K562 (cell line): ENCODE measurements at regions not wholly inside any gene's neighbourhood (a gene's known extent, or its start where the extent isn't known, plus 50 kb on each side); places are given as distances from the start of the nearest gene placed in this dataset.

ENCODE experiments used
- ATAC-seq: fragments of 200-7000 bp; cut with Tn5 transposase; 3 replicates; pipeline ENCODE4 v1.9.1; 2020; ENCODE audit warnings: moderate library complexity
- BruUV-seq: library from RNA; stranded (reverse); fragments of 400-500 nt; replicated peaks from 2 replicates; lab custom pipeline; 2021; lab: Mats Ljungman, UMichigan
- CTCF ChIA-PET: fragments of 300-600 bp; formaldehyde crosslinking; extraction: SDS; loops from one replicate; lab custom pipeline; 2021; ENCODE audit warnings: low intra/inter-chr PET ratio; lab: Yijun Ruan, JAX
- POLR2A ChIA-PET: fragments of 300-600, 350-650 bp; sonication (Branson Sonifier 250); formaldehyde crosslinking; extraction: SDS; loops from one replicate; lab custom pipeline; 2021; ENCODE audit warnings: antibody characterized with exemption, inconsistent platforms; lab: Yijun Ruan, JAX
- DNase-seq, 4 experiments: peaks; one replicate each; pipeline versions ENCODE4 v3.0.0 to v3.0.0-alpha.2; 2011 to 2018; ENCODE audit warnings: low spot score in 3 of 4, mixed read lengths in 3 of 4; ENCODE audit errors: extremely low read depth in 1 of 4
- FAIRE-seq: peaks from 2 replicates; lab custom pipeline; 2011; peaks lifted over from hg19 to GRCh38; lab: Jason Lieb, UNC
- H2AFZ ChIP-seq: 2 replicates; pipeline ENCODE4 v1.6.0; 2011; ENCODE audit warnings: low read depth, low read length, control low read depth, inconsistent platforms
- H3K27ac ChIP-seq: fragments of 200-600 bp; 3 replicates; pipeline ENCODE4 v1.8.0; 2011; ENCODE audit warnings: low read depth, mild to moderate bottlenecking, control low read depth, inconsistent platforms, low read length, moderate library complexity, mixed read lengths; ENCODE audit errors: extremely low read depth
- H3K27me3 ChIP-seq, 2 experiments: fragments of 300-600 bp in 1 of 2; 2 replicates in 1 of 2; 3 replicates in 1 of 2; pipeline versions ENCODE4 v1.6.0 to v1.8.0; 2011; ENCODE audit warnings: inconsistent platforms in 2 of 2, low read length in 2 of 2, mild to moderate bottlenecking in 1 of 2, mixed read lengths in 1 of 2, moderate library complexity in 1 of 2; ENCODE audit not compliant: control insufficient read depth in 2 of 2, insufficient read depth in 2 of 2
- H3K36me3 ChIP-seq: fragments of 300-600 bp; 3 replicates; pipeline ENCODE4 v1.8.0; 2011; ENCODE audit warnings: mild to moderate bottlenecking, low read length, inconsistent platforms; ENCODE audit not compliant: control insufficient read depth, insufficient read depth
- H3K4me1 ChIP-seq, 2 experiments: fragments of 200-600 bp in 1 of 2; replicated peaks in 1 of 2; 2 replicates in 1 of 2; 3 replicates in 1 of 2; pipeline versions ENCODE4 v1.5.1 to v1.8.0; 2011; ENCODE audit warnings: inconsistent platforms in 2 of 2, low read length in 2 of 2, mild to moderate bottlenecking in 1 of 2, mixed read lengths in 1 of 2, moderate library complexity in 1 of 2; ENCODE audit not compliant: control insufficient read depth in 2 of 2, insufficient read depth in 2 of 2
- H3K4me2 ChIP-seq: 2 replicates; pipeline ENCODE4 v1.6.1; 2011; ENCODE audit warnings: low read length, control low read depth, inconsistent platforms, mixed read lengths; ENCODE audit not compliant: insufficient read depth
- H3K4me3 ChIP-seq: fragments of 200-600 bp; sonication (generic), shearing (Covaris generic); 2 replicates; pipeline ENCODE4 v1.5.1; 2016; ENCODE audit warnings: control low read depth, inconsistent platforms
- H3K79me2 ChIP-seq: fragments of 200-600 bp; 3 replicates; pipeline ENCODE4 v1.8.0; 2011; ENCODE audit warnings: low read length, inconsistent platforms; ENCODE audit not compliant: control insufficient read depth, insufficient read depth
- H3K9ac ChIP-seq, 2 experiments: 2 replicates each; pipeline versions ENCODE4 v1.6.0 to v1.6.1; 2011; ENCODE audit warnings: low read depth in 2 of 2, low read length in 2 of 2, control low read depth in 1 of 2, inconsistent platforms in 1 of 2, mild to moderate bottlenecking in 1 of 2, mixed read lengths in 1 of 2; ENCODE audit not compliant: insufficient read depth in 1 of 2
- H3K9me1 ChIP-seq: one replicate; pipeline ENCODE4 v1.6.0; 2011; ENCODE audit warnings: inconsistent platforms, mild to moderate bottlenecking, low read length, moderate library complexity; ENCODE audit not compliant: control insufficient read depth, insufficient read depth
- H3K9me3 ChIP-seq: replicated peaks from 2 replicates; pipeline ENCODE4 v1.5.1; 2011; ENCODE audit warnings: low read depth, low read length, inconsistent platforms; ENCODE audit not compliant: control insufficient read depth, insufficient read depth
- H4K20me1 ChIP-seq: replicated peaks from 2 replicates; pipeline ENCODE4 v1.6.1; 2011; ENCODE audit warnings: low read length, inconsistent platforms, mixed read lengths; ENCODE audit not compliant: control insufficient read depth, insufficient read depth
- ARNT ChIP-seq, 2 experiments: fragments of 450-650 bp; IDR thresholded peaks; 2 replicates each; pipeline ENCODE4 v1.6.1; 2016; ENCODE audit warnings: mild to moderate bottlenecking in 1 of 2
- DDX20 ChIP-seq: fragments of 450-650 bp; IDR thresholded peaks from 2 replicates; pipeline ENCODE4 v1.6.1; 2016; ENCODE audit warnings: missing genetic modification characterization, low read depth, mild to moderate bottlenecking, missing compliant biosample characterization, moderate library complexity
- DPF2 ChIP-seq: fragments of 450-650 bp; IDR thresholded peaks from 2 replicates; pipeline ENCODE4 v1.6.1; 2016
- HMGXB4 ChIP-seq: sonication (generic); formaldehyde crosslinking; IDR thresholded peaks from 2 replicates; pipeline ENCODE4 v1.8.1; 2023; ENCODE audit warnings: mild to moderate bottlenecking, missing genetic modification reagents
- POLR2A ChIP-seq: fragments of 450-650 bp; conservative IDR thresholded peaks from 2 replicates; pipeline ENCODE4 v1.6.1; 2016
- PTRF ChIP-seq: fragments of 450-650 bp; IDR thresholded peaks from 2 replicates; pipeline ENCODE4 v1.6.1; 2016; ENCODE audit warnings: mild to moderate bottlenecking, missing genetic modification characterization, missing compliant biosample characterization
- RBM39 ChIP-seq: fragments of 200-400 bp; formaldehyde crosslinking; optimal IDR thresholded peaks from 2 replicates; pipeline ENCODE3; 2018; ENCODE audit warnings: low read depth, low read length
- SRF ChIP-seq, 2 experiments: fragments of 250-450, 450-650 bp in 1 of 2; sonication (Bioruptor Pico) in 1 of 2; sonication (generic) in 1 of 2; formaldehyde crosslinking; IDR thresholded peaks; 2 replicates each; pipeline versions ENCODE4 v1.5.0 to v1.5.1; 2020 to 2022; ENCODE audit warnings: mild to moderate bottlenecking in 1 of 2, missing genetic modification reagents in 1 of 2
- SRSF1 ChIP-seq: fragments of 200-400 bp; formaldehyde crosslinking; IDR thresholded peaks from 2 replicates; pipeline ENCODE4 v1.6.1; 2017; ENCODE audit warnings: mild to moderate bottlenecking, low read depth, low read length, moderate library complexity
- SRSF9 ChIP-seq: fragments of 200-400 bp; formaldehyde crosslinking; IDR thresholded peaks from 2 replicates; pipeline ENCODE4 v1.6.1; 2017; ENCODE audit warnings: low read depth, low read length, borderline replicate concordance
- TAF9B ChIP-seq: fragments of 450-650 bp; IDR thresholded peaks from 2 replicates; pipeline ENCODE4 v1.6.1; 2018; ENCODE audit warnings: mild to moderate bottlenecking; ENCODE audit not compliant: partially characterized antibody
- TEAD4 ChIP-seq, 2 experiments: sonication (generic) in 1 of 2; formaldehyde crosslinking in 1 of 2; IDR thresholded peaks; 2 replicates each; pipeline versions ENCODE4 v1.6.1 to v1.8.0; 2012 to 2022; ENCODE audit warnings: borderline replicate concordance in 1 of 2, inconsistent platforms in 1 of 2, low read length in 1 of 2, mild to moderate bottlenecking in 1 of 2, missing genetic modification reagents in 1 of 2
- ZNF124 ChIP-seq: sonication (generic); formaldehyde crosslinking; IDR thresholded peaks from 2 replicates; pipeline ENCODE4 v1.8.1; 2022; ENCODE audit warnings: missing genetic modification reagents
- in situ Hi-C: fragments of 300-500 bp; cut with MboI; formaldehyde crosslinking; loops from 4 replicates; pipeline ENCODE4 v1.15.0; 2018; ENCODE audit warnings: inconsistent platforms, mixed read lengths
- intact Hi-C: fragments of 100-400 bp; cut with micrococcal nuclease; formaldehyde crosslinking; loops from 2 replicates; pipeline ENCODE4 v1.14.2; 2022

DNA sequence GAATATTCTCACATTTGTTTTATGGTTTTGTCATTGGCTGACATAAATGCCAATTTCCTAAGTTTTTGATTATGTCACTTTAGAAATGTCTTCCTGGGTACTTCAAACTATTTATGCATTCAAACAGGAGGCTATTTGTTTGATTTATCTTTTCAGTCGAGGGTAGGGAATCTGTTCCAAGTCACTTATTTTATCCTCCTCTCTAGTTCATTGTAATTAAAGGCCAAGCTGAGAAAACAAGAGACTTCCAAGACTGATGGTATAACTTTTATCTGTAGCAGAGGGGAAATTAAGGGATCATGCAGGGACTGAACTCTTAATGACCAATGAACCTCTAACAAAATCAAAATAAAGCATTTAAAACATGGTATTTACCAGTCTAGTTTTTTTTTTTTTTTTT is 968.4 kb downstream of the SORCS3 start (continued):
- TF ChIP-seq HMGXB4 (CRISPR knock-in tag) (no peak), SRSF1 (no peak), DPF2 (no peak)

DNA sequence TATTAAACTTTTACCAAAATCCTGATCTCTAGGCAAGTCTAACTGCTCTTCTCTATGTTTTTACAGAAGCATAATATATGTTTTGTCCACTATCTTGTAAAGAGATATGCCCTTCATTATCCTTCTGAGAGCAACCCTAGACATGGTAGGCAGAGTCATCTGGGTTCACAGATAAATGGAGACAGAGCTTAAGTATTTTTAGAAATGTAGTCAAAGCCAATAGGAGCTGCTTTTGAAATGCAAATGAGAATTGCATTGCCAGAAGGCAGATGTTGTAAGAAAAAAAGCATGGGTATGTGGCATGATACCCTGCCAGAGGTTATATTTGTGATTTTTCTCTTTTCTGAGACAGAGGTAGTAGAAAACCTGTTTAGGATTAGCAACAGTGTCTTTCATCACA is 964.8 kb downstream of the SORCS3 start:
- H3K4me1 ChIP-seq, result no peaks in the 10 kb centered on the region
- H3K4me3 ChIP-seq, result no peak overlapping the region
- in situ Hi-C loops (no loop called here), intact Hi-C loops (no loop called here)
- H3K9me3 ChIP-seq, result no peaks in the 10 kb centered on the region
- H3K9me1 ChIP-seq, result no peaks in the 10 kb centered on the region
- H3K4me2 ChIP-seq, result no peak overlapping the region
- ChIA-PET CTCF (no interaction called here), POLR2A (no interaction called here)
- H3K27me3 ChIP-seq, result no peaks in the 10 kb centered on the region
- DNase-seq (no peak), FAIRE-seq (no peak), ATAC-seq (no peak)
- no peaks in the 10 kb centered on the region for H3K79me2 ChIP-seq
- no peak overlapping the region for H3K9ac ChIP-seq
- H3K27ac ChIP-seq, result no peak overlapping the region
- BruUV-seq, result no TSS peak
- no peaks in the 10 kb centered on the region for H4K20me1 ChIP-seq
- no peaks in the 10 kb centered on the region for H3K36me3 ChIP-seq
- H2AFZ ChIP-seq, result no peak overlapping the region
- TF ChIP-seq DDX20 (tag), result no peak
- no peak for TF ChIP-seq SRSF9
- TF ChIP-seq POLR2A, result no peak
- TF ChIP-seq TAF9B, result no peak
- no peak for TF ChIP-seq TEAD4 (IDR thresholded peaks at IDR 0.05; ENCODE audit: low read length)
- no peak for TF ChIP-seq TEAD4 (CRISPR knock-in tag; IDR thresholded peaks at IDR 0.05; ENCODE audit: borderline replicate concordance)
- TF ChIP-seq RBM39, result no peak
- no peak for TF ChIP-seq ZNF124 (CRISPR knock-in tag)
- TF ChIP-seq PTRF, result no peak
- no peak for TF ChIP-seq SRF (CRISPR knock-in tag; IDR thresholded peaks at IDR 0.05)
- no peak for TF ChIP-seq ARNT (IDR thresholded peaks at IDR 0.05)
